Inflammatory macrophage (primary cell): ENCODE measurements at regions not wholly inside any gene's neighbourhood (a gene's known extent, or its start where the extent isn't known, plus 50 kb on each side); places are given as distances from the start of the nearest gene placed in this dataset.
A peak's percentile ranks its signal among the peaks of the same experiment; 100 is the strongest.

ENCODE experiments used
- DNase-seq, 2 donors: peaks; one replicate each; pipeline ENCODE4 v3.0.0-alpha.2; 2020 to 2022

DNA sequence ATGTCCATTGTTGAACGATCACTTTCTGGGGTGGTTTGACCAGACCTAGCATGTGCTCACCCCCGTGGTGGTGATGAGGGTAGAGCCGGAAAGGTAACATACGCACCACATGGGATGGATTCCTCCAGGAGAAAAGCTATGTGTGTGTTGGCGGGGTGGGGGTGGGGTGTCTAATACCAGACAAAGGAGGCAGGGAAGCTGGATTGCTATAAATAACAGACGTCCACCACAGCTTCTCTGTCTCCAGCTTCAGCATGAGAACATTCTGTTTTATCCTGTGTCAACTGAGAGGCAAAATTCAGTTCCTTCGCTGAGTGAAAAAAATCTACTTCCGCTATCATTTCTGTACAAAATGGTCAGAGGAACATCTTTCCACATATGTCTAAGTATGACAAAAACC lies 151.0 kb downstream of the PCSK1 start:
- no peak for DNase-seq

DNA sequence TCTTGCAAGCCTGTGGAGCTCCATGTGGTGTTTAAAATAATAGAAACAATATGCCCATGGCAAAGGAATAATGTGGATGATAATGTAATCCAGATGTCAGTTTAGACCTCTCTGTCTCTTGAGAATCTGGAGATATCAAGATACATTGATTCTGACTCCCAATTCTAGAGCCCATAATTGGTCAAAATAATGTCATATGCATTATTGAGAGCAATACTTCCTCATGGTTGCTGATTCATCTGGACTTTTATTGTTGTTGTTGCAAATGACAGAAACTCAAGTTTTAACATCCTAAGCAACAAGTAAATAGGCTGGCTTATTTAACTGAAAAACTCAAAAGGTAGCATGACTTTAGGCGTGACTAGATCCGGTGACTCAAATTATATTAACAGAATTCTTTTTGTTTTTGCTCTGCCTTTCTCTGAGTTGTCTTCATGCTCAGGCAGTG lies 152.1 kb downstream of the PCSK1 start:
- DNase-seq, result no peak

DNA sequence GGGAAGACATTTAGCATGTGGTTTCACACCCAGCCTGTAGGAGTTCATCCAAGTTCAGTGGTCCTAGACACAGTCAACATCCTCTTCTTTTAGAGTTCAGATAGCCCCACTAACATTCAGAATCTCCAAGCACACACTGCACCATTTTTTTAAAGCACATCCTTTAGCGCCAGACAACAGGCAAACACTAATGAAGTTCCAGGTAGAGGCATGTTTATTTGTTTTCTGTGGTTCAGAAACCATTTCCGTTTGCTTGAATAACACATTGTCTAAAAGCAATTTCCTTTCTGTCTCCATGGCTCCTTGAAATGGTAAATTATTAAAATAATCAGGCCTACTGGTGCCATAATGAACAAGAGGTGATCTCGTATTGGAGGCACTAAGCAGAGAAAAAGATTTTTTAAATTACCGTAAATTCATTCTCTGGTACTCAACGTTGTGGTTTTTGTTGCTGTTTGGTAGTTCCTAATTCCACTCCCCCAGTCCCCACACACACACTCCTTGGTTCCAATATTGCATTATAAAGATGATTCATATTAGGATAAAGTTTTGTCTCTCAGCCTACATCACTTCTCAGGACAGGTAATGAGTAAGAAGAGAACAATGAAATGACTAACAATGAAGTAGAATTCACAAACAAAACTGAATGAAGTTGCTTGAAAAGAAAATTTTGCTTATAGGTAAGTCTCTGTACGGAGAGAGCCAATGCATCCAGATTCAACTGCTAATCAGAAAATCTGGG lies 153.1 kb downstream of the PCSK1 start:
- DNase-seq, result no peak

- DNase-seq, result no peak
Measured at GRCh38 chr5:96278981-96279380, 154.1 kb downstream of the PCSK1 start.

DNA sequence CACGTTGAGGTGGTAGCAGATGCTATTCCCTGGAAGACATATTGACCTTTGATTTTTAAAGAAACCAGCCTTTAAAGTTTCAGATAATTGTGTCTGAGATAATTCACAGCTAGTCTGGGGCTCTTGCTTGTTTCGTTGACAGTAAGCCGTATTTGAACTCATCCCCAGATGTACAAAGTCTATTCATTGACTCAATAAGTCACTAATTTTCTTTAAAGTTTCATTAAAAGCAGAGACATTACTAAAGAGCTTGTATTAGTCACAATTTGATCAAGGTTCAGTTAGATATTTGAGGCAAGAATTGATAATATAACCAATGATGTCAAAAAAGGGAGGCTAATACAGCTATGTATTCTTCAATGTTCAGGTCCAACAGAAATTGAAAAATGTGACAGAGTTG lies 158.0 kb downstream of the PCSK1 start:
- DNase-seq, result no peak

GRCh38 chr5:96265487-96265886 lies 167.6 kb downstream of the PCSK1 start:
- DNase-seq, result no peak

GRCh38 chr5:96264047-96264446 lies 169.0 kb downstream of the PCSK1 start:
- DNase-seq, result no peak

DNA sequence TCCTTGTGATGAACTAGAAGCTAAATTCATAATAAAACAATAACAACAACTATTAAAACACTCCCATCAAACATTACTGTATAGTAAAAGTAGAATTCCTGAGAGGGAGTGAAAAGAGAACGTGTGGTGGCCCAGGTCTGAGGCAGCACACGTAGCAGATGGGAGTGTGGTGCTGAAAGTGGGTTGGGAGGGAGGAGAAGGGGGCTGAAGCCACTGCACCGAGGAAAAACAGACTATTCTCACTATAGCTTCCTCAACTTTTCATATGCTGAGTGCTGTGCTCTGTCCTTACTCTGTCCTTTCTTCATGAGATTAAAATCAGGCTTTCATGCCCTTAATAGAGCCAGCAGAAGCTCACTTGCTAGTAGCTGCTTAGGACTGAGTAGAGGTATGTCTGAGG lies 170.9 kb downstream of the PCSK1 start:
- no peak for DNase-seq

- DNase-seq, result no peak
Measured at GRCh38 chr5:96260009-96260408, 173.0 kb downstream of the PCSK1 start.

DNA sequence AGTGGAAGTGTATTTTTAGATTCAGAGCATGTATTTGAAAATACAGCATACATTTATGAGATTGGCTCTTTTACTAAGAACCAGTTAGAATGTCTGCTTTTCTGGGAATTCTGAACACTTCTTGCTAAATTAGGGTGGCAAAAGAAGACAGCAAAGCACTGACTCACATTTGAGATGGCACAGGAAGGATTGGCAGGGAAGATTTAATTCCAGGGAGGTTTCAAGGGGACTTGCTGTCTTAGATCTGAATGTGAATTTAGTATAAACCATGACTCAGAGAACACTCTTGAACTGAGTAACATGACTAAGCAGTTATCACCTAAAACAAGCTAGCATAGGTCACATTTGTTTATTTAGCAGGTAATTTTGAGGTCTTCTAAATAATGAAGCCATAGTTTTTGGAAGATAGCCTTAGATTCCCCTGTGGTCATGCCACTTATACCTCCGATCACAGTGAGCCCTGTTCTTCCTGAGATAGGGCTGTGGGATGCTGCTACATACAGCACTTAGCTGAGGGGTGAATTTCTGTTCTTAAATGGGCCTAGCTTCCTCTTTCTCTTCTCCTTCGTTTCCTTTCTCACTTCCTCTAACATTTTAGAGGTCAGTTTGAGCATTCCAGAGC lies 173.8 kb downstream of the PCSK1 start:
- peak; percentile 11 to 37 for DNase-seq

DNA sequence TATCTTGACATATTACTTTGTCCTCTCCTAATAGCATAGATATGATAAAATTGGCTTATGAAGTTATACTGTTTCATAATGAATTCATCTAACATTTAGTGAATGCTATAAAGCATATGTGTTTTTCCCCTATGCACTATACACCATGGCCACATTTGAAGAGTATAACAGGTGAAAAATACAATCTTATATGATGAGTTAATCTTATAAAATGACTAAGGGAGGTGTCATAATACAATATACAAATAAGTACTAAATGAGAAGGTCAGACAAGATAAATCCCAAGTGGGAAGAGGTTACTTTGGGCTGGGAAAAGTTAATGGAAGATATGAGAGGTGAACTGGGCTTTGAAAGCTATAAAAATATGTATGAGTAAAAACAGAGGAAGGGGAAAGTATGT lies 174.4 kb downstream of the PCSK1 start:
- DNase-seq, result no peak

DNA sequence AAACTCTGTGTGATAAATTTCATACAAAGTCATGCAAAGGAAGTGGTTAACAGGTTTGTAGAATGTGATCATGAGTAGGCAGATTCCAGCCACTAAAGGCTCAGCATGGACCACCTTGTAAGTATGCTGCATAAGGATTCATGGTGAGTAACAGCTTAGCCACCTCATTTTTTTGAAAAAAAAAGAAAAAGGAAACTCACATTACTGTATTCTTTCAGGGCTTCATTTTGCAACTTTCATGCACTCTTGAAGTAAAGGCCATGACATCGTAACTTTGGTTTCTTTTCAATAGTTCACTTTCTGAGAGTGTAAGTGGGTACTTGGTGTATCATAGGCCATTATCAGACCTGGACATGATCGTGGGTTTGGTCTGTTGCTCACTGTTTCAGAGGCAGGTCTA lies 175.1 kb downstream of the PCSK1 start:
- no peak for DNase-seq

DNA sequence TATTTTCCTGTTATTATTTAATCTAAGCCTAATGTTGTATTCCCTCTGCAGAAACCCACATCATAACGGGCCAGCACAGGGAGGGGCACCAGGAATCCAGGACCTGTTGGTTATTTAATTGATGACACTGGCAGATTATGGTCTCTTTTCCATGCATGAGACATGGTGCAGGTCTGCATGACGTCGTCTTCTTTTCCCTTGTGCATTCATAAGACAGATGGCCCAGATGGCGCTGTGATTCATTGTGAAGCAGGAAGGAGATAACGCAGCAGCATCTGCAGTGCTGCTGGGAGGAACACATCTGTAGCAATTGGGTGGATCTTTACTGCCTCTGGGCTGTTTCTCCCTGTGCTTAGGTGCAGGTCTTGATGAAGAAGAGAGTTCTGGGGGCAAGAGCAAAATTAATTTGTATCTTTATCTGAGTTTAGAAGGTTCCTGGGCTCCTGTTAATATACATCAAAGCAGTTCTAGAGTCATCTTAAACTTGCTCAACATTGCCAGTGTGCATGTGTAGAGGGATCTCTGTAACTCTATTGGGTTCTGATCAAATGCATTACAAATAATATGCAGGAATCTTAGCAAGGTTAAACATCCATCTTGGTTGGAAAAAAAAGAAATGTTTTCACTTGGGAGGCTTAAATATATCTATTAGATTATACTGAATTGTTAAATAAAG lies 176.1 kb downstream of the PCSK1 start:
- no peak for DNase-seq

GRCh38 chr5:96254980-96255691 lies 177.9 kb downstream of the PCSK1 start:
- DNase-seq, result no peak

GRCh38 chr5:96253140-96253539 lies 179.9 kb downstream of the PCSK1 start:
- no peak for DNase-seq

- no peak for DNase-seq
Measured at GRCh38 chr5:96252596-96252995, 180.5 kb downstream of the PCSK1 start.

- no peak for DNase-seq
Measured at GRCh38 chr5:96250782-96251181, 182.3 kb downstream of the PCSK1 start.

- DNase-seq, result no peak
Measured at GRCh38 chr5:96248131-96248530, 184.9 kb downstream of the PCSK1 start.

- no peak for DNase-seq
Measured at GRCh38 chr5:96247708-96248107, 185.3 kb downstream of the PCSK1 start.

- no peak for DNase-seq
Measured at GRCh38 chr5:96247097-96247701, 185.8 kb downstream of the PCSK1 start.

DNA sequence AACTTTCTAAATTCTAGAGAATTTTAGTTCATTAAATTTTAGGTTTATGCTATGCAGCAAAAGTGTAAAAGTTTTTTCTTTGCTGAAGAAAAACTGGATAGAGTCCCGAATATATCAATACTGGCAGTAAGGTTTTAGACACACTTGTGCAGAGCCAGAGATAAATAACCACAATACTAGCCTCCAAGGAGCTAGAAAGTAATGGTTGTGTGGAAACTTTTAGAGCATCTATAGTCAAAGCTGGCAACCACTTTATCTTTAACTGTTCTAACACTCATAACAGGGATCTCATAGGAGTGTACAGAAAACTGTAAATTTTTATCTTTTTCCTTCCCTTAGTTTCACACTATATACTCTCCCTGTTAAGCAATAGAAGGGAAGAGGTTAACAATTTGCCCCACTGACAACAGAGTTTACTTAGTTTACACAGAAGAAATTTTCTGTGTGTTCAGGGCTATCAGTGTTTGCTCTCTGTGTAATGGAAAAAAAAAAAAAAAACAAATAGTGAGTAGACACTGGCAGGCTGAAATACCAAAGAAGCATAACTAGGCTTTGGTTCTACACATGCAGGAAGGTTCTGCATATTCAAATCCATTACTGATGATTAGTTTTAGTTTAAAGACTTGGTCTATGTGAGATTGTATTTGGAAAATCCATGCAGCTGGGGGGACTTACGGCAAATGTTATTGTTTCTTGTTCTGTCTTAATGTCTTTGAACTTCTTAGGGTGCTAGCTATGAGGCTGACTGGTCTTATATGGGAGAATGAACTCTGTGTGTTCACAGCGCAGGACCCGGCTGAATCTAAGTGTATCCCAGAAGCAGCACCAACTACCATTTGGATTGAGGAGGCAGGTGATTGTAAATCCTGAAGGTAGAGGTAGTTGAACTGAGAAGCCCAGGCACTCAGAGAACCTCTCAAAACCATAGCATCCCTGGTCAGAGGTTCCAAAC lies 187.6 kb downstream of the PCSK1 start:
- DNase-seq, result no peak

DNA sequence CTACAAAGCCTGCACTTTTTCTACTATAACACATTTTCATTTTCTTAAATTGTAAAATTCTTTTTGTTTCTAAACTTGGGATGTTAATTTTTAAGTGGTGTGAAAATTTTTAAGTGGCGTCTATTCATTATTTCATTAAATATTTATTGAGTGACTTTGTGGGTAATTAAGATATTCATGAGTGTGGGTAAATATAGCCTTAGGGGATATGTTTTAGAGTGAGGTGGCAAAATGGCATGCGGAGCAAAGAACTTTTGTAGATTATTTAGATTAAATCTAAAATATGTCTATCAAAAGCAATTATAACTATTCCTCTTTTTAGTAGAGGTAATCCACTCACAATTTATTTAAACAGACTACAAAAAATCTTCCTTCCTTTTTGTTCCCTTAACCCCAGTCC lies 188.4 kb downstream of the PCSK1 start:
- no peak for DNase-seq
